ENCODE measurements at regions not wholly inside any gene's neighbourhood (a gene's known extent, or its start where the extent isn't known, plus 50 kb on each side); places are given as distances from the start of the nearest gene placed in this dataset.

- H3K4me2 ChIP-seq (ENCODE audit: low read length), result no peak overlapping the region
- H4K20me1 ChIP-seq (ENCODE audit: control insufficient read depth, insufficient read depth, low read depth, low read length), result no peaks in the 10 kb centered on the region
- no peak overlapping the region for H3K27ac ChIP-seq (ENCODE audit: low read depth, low read length)
- no peaks in the 10 kb centered on the region for H3K9me3 ChIP-seq (ENCODE audit: control insufficient read depth, insufficient read depth, low read length)
- no peaks in the 10 kb centered on the region for H3K9me2 ChIP-seq (replicated peaks; ENCODE audit: control insufficient read depth, low read length)
- H3F3A ChIP-seq (ENCODE audit: control insufficient read depth, insufficient read depth), result no peaks in the 10 kb centered on the region
- no peaks in the 10 kb centered on the region for H3K79me2 ChIP-seq (ENCODE audit: control insufficient read depth, low read length)
- no peak for TF ChIP-seq CTCF (IDR thresholded peaks at IDR 0.05; ENCODE audit: low read depth, low read length, poor library complexity, severe bottlenecking)
- TF ChIP-seq EZH2phosphoT487 (IDR thresholded peaks at IDR 0.05; ENCODE audit: borderline replicate concordance, low read length), result no peak
- H3K36me3 ChIP-seq (ENCODE audit: control insufficient read depth, low read length), result no peaks in the 10 kb centered on the region
- H3K4me3 ChIP-seq (ENCODE audit: low read length), result no peak overlapping the region
- H3K4me1 ChIP-seq (ENCODE audit: control insufficient read depth, low read length), result no peaks in the 10 kb centered on the region
- no peaks in the 10 kb centered on the region for H3K27me3 ChIP-seq (ENCODE audit: control insufficient read depth, low read length)
Observed at GRCh38 chr3:94693997-94694640, 631.3 kb downstream of the NSUN3 start.

GRCh38 chr3:94694894-94695293 lies 632.0 kb downstream of the NSUN3 start:
- no peak overlapping the region for H3K4me3 ChIP-seq (ENCODE audit: low read length)
- H3K4me2 ChIP-seq (ENCODE audit: low read length), result no peak overlapping the region
- H3K27ac ChIP-seq (ENCODE audit: low read depth, low read length), result no peak overlapping the region
- no peaks in the 10 kb centered on the region for H3K4me1 ChIP-seq (ENCODE audit: control insufficient read depth, low read length)
- no peaks in the 10 kb centered on the region for H3K9me2 ChIP-seq (replicated peaks; ENCODE audit: control insufficient read depth, low read length)
- no peaks in the 10 kb centered on the region for H4K20me1 ChIP-seq (ENCODE audit: control insufficient read depth, insufficient read depth, low read depth, low read length)
- no peaks in the 10 kb centered on the region for H3F3A ChIP-seq (ENCODE audit: control insufficient read depth, insufficient read depth)
- no peaks in the 10 kb centered on the region for H3K9me3 ChIP-seq (ENCODE audit: control insufficient read depth, insufficient read depth, low read length)
- H3K36me3 ChIP-seq (ENCODE audit: control insufficient read depth, low read length), result no peaks in the 10 kb centered on the region
- no peaks in the 10 kb centered on the region for H3K79me2 ChIP-seq (ENCODE audit: control insufficient read depth, low read length)
- H3K27me3 ChIP-seq (ENCODE audit: control insufficient read depth, low read length), result no peaks in the 10 kb centered on the region
- no peak for TF ChIP-seq EZH2phosphoT487 (IDR thresholded peaks at IDR 0.05; ENCODE audit: borderline replicate concordance, low read length)
- TF ChIP-seq CTCF (IDR thresholded peaks at IDR 0.05; ENCODE audit: low read depth, low read length, poor library complexity, severe bottlenecking), result no peak

GRCh38 chr3:94704467-94704866 lies 641.6 kb downstream of the NSUN3 start:
- H3K79me2 ChIP-seq (ENCODE audit: control insufficient read depth, low read length), result no peaks in the 10 kb centered on the region
- H3K27me3 ChIP-seq (ENCODE audit: control insufficient read depth, low read length), result no peaks in the 10 kb centered on the region
- H3K4me3 ChIP-seq (ENCODE audit: low read length), result no peak overlapping the region
- no peak for TF ChIP-seq EZH2phosphoT487 (IDR thresholded peaks at IDR 0.05; ENCODE audit: borderline replicate concordance, low read length)
- TF ChIP-seq CTCF (IDR thresholded peaks at IDR 0.05; ENCODE audit: low read depth, low read length, poor library complexity, severe bottlenecking), result no peak
- no peak overlapping the region for H3K27ac ChIP-seq (ENCODE audit: low read depth, low read length)
- H3K4me1 ChIP-seq (ENCODE audit: control insufficient read depth, low read length), result no peaks in the 10 kb centered on the region
- no peaks in the 10 kb centered on the region for H3K36me3 ChIP-seq (ENCODE audit: control insufficient read depth, low read length)
- no peaks in the 10 kb centered on the region for H3K9me3 ChIP-seq (ENCODE audit: control insufficient read depth, insufficient read depth, low read length)
- H3K4me2 ChIP-seq (ENCODE audit: low read length), result no peak overlapping the region
- H3K9me2 ChIP-seq (replicated peaks; ENCODE audit: control insufficient read depth, low read length), result no peaks in the 10 kb centered on the region
- no peaks in the 10 kb centered on the region for H3F3A ChIP-seq (ENCODE audit: control insufficient read depth, insufficient read depth)
- H4K20me1 ChIP-seq (ENCODE audit: control insufficient read depth, insufficient read depth, low read depth, low read length), result no peaks in the 10 kb centered on the region

Data from DOHH2 (cell line).